CD8-positive, alpha-beta memory T cell (primary cell): ENCODE measurements at regions not wholly inside any gene's neighbourhood (a gene's known extent, or its start where the extent isn't known, plus 50 kb on each side); places are given as distances from the start of the nearest gene placed in this dataset.
"Not testable (repeated sequence)": the region's sequence is repeated elsewhere in the genome, so short reads cannot be mapped to it uniquely, and the experiment has no call there.

Experiments
- CTCF ChIA-PET: fragments of 350-600 bp; sonication (Branson Sonifier 250); formaldehyde crosslinking; loops from one replicate; lab custom pipeline; 2021; ENCODE audit warnings: antibody characterized with exemption; lab: Charles Lee
- POLR2A ChIA-PET: fragments of 350-600 bp; sonication (Branson Sonifier 250); formaldehyde crosslinking; loops from one replicate; lab custom pipeline; 2021; ENCODE audit warnings: antibody characterized with exemption; lab: Charles Lee
- DNase-seq, 5 donors: peaks; one replicate each; pipeline versions ENCODE4 v3.0.0 to v3.0.0-alpha.2; 2020 to 2022; ENCODE audit warnings: mixed read lengths in 1 of 5
- H3K27ac ChIP-seq: one replicate; pipeline ENCODE4 v1.7.0; 2013; ENCODE audit warnings: low read depth, mild to moderate bottlenecking, low read length, moderate library complexity
- H3K27me3 ChIP-seq: 2 replicates; pipeline ENCODE4 v1.7.0; 2013; ENCODE audit warnings: low read length, mild to moderate bottlenecking; ENCODE audit not compliant: insufficient read depth, poor library complexity, severe bottlenecking
- H3K36me3 ChIP-seq: 2 replicates; pipeline ENCODE4 v1.7.0; 2013; ENCODE audit warnings: mild to moderate bottlenecking, low read length, moderate library complexity; ENCODE audit not compliant: insufficient read depth
- H3K4me1 ChIP-seq: 2 replicates; pipeline ENCODE4 v1.7.0; 2013; ENCODE audit warnings: mild to moderate bottlenecking, low read length, moderate library complexity; ENCODE audit not compliant: insufficient read depth
- H3K4me3 ChIP-seq: 2 replicates; pipeline ENCODE4 v1.7.0; 2013; ENCODE audit warnings: mild to moderate bottlenecking, low read length
- H3K9me3 ChIP-seq: 2 replicates; pipeline ENCODE4 v1.7.0; 2013; ENCODE audit warnings: mild to moderate bottlenecking, low read length
- H3K27ac Mint-ChIP-seq, 8 donors: one replicate each; pipeline ENCODE4 v1.8.0; 2020 to 2021; ENCODE audit warnings: mixed read lengths in 8 of 8, mild to moderate bottlenecking in 6 of 8, inconsistent platforms in 3 of 8, moderate library complexity in 3 of 8
- H3K27me3 Mint-ChIP-seq, 2 donors: one replicate each; pipeline ENCODE4 v1.8.0; 2020 to 2021; ENCODE audit warnings: mixed read lengths in 2 of 2, mild to moderate bottlenecking in 1 of 2, moderate library complexity in 1 of 2
- H3K36me3 Mint-ChIP-seq, 3 donors: one replicate each; pipeline ENCODE4 v1.8.0; 2020 to 2021; ENCODE audit warnings: mixed read lengths in 3 of 3, inconsistent platforms in 1 of 3, mild to moderate bottlenecking in 1 of 3
- H3K4me1 Mint-ChIP-seq, 3 donors: one replicate each; pipeline ENCODE4 v1.8.0; 2020 to 2021; ENCODE audit warnings: mixed read lengths in 3 of 3, inconsistent platforms in 1 of 3, mild to moderate bottlenecking in 1 of 3
- H3K4me3 Mint-ChIP-seq, 7 donors: one replicate each; pipeline ENCODE4 v1.8.0; 2020 to 2021; ENCODE audit warnings: mixed read lengths in 7 of 7, mild to moderate bottlenecking in 6 of 7, moderate library complexity in 4 of 7, inconsistent platforms in 2 of 7
- H3K9me3 Mint-ChIP-seq, 5 donors: one replicate each; pipeline ENCODE4 v1.8.0; 2020 to 2022; ENCODE audit warnings: mixed read lengths in 5 of 5, mild to moderate bottlenecking in 3 of 5, moderate library complexity in 2 of 5, inconsistent platforms in 1 of 5

DNA sequence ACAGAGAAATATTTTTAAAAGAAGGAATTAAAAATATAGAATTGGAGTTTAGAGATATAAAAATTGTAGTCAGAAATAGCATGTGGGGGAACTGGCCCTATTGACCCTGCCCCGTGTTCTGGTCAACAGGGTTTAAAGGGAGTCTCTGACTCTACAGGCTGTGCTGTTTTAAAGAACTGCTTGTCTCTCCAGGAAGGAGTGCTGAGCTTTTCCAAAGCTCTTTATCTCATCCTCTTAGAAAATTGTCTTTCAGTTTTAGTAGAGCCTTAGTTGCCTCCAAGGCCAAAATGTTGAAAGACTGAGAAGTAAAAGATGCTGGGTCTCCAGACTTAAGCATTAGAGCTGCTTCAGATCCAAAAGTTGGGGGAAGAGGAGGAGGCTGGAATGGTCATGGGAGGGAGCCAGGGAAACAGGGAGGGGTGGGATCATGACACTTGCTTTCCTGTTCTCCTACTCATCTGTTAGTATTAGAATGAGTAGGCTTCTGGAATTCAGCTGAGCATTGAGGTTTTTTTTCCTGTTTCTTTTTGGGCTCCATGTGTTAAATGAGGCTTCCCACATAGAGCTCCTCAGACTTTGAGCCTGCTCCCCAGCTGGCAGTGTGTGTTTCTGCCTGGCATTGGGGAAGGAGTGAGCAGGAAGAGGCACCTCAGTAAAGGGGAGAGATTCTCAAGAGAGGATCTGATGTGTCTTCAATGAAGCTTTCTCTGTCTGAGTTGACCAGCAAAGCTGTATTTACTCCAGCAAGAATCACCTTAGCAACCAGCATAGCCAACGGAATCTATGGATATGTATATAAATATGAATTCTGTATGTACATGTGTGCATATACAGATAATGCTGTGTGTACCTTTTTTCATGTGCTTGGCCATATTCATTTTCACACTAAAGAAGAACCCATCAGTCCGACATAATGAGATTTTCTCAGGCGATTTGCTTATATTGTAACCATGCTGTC is 186.8 kb upstream of the FBXO11 start:
- H3K4me3 Mint-ChIP-seq, result no peak overlapping the region
- no peak overlapping the region for H3K4me3 ChIP-seq
- H3K27ac ChIP-seq, result no peak overlapping the region
- H3K4me1 Mint-ChIP-seq, result no peaks in the 10 kb centered on the region
- H3K27me3 Mint-ChIP-seq, result peaks cover 10 to 29% of the 10 kb centered on the region in 2 donors
- peak overlapping the region in 1 of 8 donors; percentile 62 for H3K27ac Mint-ChIP-seq
- H3K27me3 ChIP-seq, result no peaks in the 10 kb centered on the region
- no peaks in the 10 kb centered on the region for H3K36me3 ChIP-seq
- H3K9me3 ChIP-seq, result no peaks in the 10 kb centered on the region
- H3K36me3 Mint-ChIP-seq, result no peaks in the 10 kb centered on the region
- no peak for DNase-seq
- H3K4me1 ChIP-seq, result no peaks in the 10 kb centered on the region
- H3K9me3 Mint-ChIP-seq, result no peaks in the 10 kb centered on the region
- POLR2A ChIA-PET, result no interaction called here
- CTCF ChIA-PET, result interaction anchor here (0.7 kb wide), 1 partner anchor 14 kb away, joined by 3 read pairs; no protein-coding TSS in a partner anchor

DNA sequence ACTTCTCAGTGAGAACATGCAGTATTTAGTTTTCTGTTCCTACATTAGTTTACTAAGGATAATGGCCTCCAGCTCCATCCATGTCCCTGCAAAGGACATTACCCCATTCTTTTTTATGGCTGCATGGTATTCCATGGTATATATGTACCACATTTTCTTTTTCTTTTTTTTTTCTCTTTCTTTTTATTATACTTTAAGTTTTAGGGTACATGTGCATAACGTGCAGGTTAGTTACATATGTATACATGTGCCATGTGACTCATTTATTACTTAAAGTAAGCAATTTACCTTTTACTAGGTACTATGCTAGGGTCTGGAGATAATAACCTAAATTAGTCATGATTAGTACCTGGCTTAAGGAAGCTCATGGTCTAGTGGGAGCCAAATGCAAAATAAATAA is 190.5 kb upstream of the FBXO11 start:
- H3K9me3 Mint-ChIP-seq, DNase-seq, H3K36me3 Mint-ChIP-seq, POLR2A ChIA-PET, H3K36me3 ChIP-seq, H3K27ac Mint-ChIP-seq, H3K4me1 Mint-ChIP-seq, CTCF ChIA-PET, H3K27me3 ChIP-seq, H3K4me3 Mint-ChIP-seq, H3K4me3 ChIP-seq, H3K4me1 ChIP-seq, H3K9me3 ChIP-seq, H3K27ac ChIP-seq: not testable (repeated sequence)
- peaks cover 12 to 49% of the 10 kb centered on the region in 2 donors for H3K27me3 Mint-ChIP-seq

- Histone ChIP-seq H3K4me3 (no peak overlapping the region), H3K36me3 (no peaks in the 10 kb centered on the region), H3K4me1 (no peaks in the 10 kb centered on the region), H3K9me3 (no peaks in the 10 kb centered on the region), H3K27me3 (no peaks in the 10 kb centered on the region), H3K27ac (no peak overlapping the region)
- CTCF ChIA-PET, result no interaction called here
- DNase-seq, result no peak
- H3K9me3 Mint-ChIP-seq, result peaks cover 4 to 9% (median 7%) of the 10 kb centered on the region in 5 donors
- peaks cover 11 to 52% of the 10 kb centered on the region in 2 donors for H3K27me3 Mint-ChIP-seq
- no peak overlapping the region for H3K27ac Mint-ChIP-seq
- peaks cover 0 to 8% (median 0%) of the 10 kb centered on the region in 3 donors for H3K36me3 Mint-ChIP-seq
- POLR2A ChIA-PET, result no interaction called here
- H3K4me1 Mint-ChIP-seq, result no peaks in the 10 kb centered on the region
- no peak overlapping the region for H3K4me3 Mint-ChIP-seq
Observed at GRCh38 chr2:48098539-48098938, 192.2 kb upstream of the FBXO11 start.

- no peaks in the 10 kb centered on the region for H3K27me3 ChIP-seq
- H3K36me3 ChIP-seq, result no peaks in the 10 kb centered on the region
- H3K9me3 ChIP-seq, result no peaks in the 10 kb centered on the region
- POLR2A ChIA-PET, result no interaction called here
- H3K27ac ChIP-seq, result no peak overlapping the region
- no peak overlapping the region for H3K4me3 Mint-ChIP-seq
- peaks cover 9 to 12% (median 12%) of the 10 kb centered on the region in 3 donors for H3K4me1 Mint-ChIP-seq
- peaks cover 4 to 7% (median 5%) of the 10 kb centered on the region in 5 donors for H3K9me3 Mint-ChIP-seq
- no peak for DNase-seq
- H3K27ac Mint-ChIP-seq, result no peak overlapping the region
- peaks cover 0 to 5% (median 0%) of the 10 kb centered on the region in 3 donors for H3K36me3 Mint-ChIP-seq
- H3K4me3 ChIP-seq, result no peak overlapping the region
- peaks cover 4 to 22% of the 10 kb centered on the region in 2 donors for H3K27me3 Mint-ChIP-seq
- H3K4me1 ChIP-seq, result peaks cover 11% of the 10 kb centered on the region
- CTCF ChIA-PET, result interaction anchor here (0.9 to 2.0 kb wide), 6 partner anchors 14 to 321 kb away, joined by 3 to 9 read pairs (median 4); partner anchors contain the start of gene MSH6
Observed at GRCh38 chr2:48104418-48104817, 198.1 kb upstream of the FBXO11 start.

GRCh38 chr2:48105848-48106247 is 199.6 kb upstream of the FBXO11 start:
- Histone ChIP-seq H3K9me3 (no peaks in the 10 kb centered on the region), H3K4me3 (no peak overlapping the region), H3K27me3 (no peaks in the 10 kb centered on the region), H3K4me1 (peaks cover 12% of the 10 kb centered on the region), H3K36me3 (no peaks in the 10 kb centered on the region), H3K27ac (no peak overlapping the region)
- Mint-ChIP-seq H3K27ac (peak overlapping the region in 1 of 8 donors; percentile 49), H3K4me1 (peaks cover 10 to 15% (median 12%) of the 10 kb centered on the region in 3 donors), H3K9me3 (no peaks in the 10 kb centered on the region), H3K36me3 (no peaks in the 10 kb centered on the region), H3K4me3 (peak overlapping the region in 3 of 7 donors; percentile 26 to 64 (median 62)), H3K27me3 (peaks cover 2 to 12% of the 10 kb centered on the region in 2 donors)
- ChIA-PET POLR2A (no interaction called here), CTCF (interaction anchor here (1.2 to 2.0 kb wide), 5 partner anchors 16 to 319 kb away, joined by 3 to 9 read pairs (median 4); no protein-coding TSS in a partner anchor)
- no peak for DNase-seq

DNA sequence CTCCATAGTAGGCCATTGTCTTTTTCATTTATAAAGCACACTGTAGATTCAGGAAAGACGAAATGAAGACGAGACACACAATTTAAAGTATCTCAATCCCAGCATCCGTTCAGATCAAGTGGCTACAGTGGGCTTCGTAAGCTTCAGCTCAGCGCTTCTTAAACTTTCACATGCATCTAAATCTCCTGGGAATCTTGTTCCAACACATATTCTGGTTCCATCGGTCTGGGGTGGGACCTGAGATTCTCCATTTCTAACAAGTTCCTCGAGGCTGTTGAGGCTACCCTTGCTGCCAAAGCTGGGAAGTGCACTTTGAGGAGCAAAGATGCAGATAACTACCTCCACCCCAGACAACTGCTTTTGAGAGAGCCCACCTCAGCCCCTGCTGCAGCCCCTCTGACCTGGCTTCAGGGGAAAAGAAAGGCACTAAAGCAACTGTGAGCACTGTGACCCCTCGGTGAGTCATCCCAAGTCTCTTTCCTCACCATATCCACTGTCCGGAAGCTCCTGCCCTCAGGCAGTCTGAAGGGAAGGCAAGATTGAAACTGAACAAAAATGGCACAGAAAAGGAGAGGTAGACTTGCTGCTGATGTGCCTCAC is 201.1 kb upstream of the FBXO11 start:
- Histone ChIP-seq H3K4me3 (no peak overlapping the region), H3K27ac (no peak overlapping the region), H3K27me3 (no peaks in the 10 kb centered on the region), H3K4me1 (peaks cover 18% of the 10 kb centered on the region), H3K36me3 (no peaks in the 10 kb centered on the region), H3K9me3 (no peaks in the 10 kb centered on the region)
- ChIA-PET POLR2A (no interaction called here), CTCF (interaction anchor here (0.8 to 2.6 kb wide), 13 partner anchors 14 to 326 kb away, joined by 3 to 28 read pairs (median 4); partner anchors contain the start of gene FBXO11)
- Mint-ChIP-seq H3K4me1 (peaks cover 19 to 23% (median 20%) of the 10 kb centered on the region in 3 donors), H3K27me3 (peaks cover 2 to 3% of the 10 kb centered on the region in 2 donors), H3K9me3 (no peaks in the 10 kb centered on the region), H3K4me3 (no peak overlapping the region), H3K36me3 (peaks cover 0 to 2% (median 0%) of the 10 kb centered on the region in 3 donors), H3K27ac (no peak overlapping the region)
- no peak for DNase-seq

DNA sequence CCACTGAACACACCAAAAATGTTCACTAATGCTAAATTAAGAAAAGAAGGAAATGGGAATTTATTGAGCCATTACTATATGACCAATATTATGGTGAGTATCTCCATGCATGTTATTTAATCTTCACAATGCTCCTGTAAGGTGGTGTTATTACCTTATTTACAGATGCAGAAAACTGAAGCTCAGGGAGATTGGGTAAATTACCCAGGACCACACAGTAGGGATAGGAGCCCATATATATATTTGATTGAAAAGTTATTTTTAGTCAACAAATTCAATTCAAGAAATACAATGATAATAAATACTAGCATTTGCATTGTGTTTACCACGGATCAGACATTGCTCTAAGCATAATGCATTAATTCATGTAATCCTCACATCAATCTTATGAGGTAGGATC is 202.2 kb upstream of the FBXO11 start:
- peaks cover 0 to 2% of the 10 kb centered on the region in 2 donors for H3K27me3 Mint-ChIP-seq
- H3K36me3 ChIP-seq, result no peaks in the 10 kb centered on the region
- H3K9me3 ChIP-seq, result no peaks in the 10 kb centered on the region
- peaks cover 18% of the 10 kb centered on the region for H3K4me1 ChIP-seq
- H3K27ac Mint-ChIP-seq, result no peak overlapping the region
- no peak for DNase-seq
- no peak overlapping the region for H3K27ac ChIP-seq
- H3K4me3 ChIP-seq, result no peak overlapping the region
- POLR2A ChIA-PET, result no interaction called here
- CTCF ChIA-PET, result interaction anchor here (1.2 to 2.6 kb wide), 4 partner anchors 249 to 312 kb away, joined by 3 to 28 read pairs (median 4); no protein-coding TSS in a partner anchor
- no peak overlapping the region for H3K4me3 Mint-ChIP-seq
- peaks cover 19 to 30% (median 20%) of the 10 kb centered on the region in 3 donors for H3K4me1 Mint-ChIP-seq
- H3K36me3 Mint-ChIP-seq, result peaks cover 0 to 2% (median 0%) of the 10 kb centered on the region in 3 donors
- H3K27me3 ChIP-seq, result no peaks in the 10 kb centered on the region
- no peaks in the 10 kb centered on the region for H3K9me3 Mint-ChIP-seq
